Mesodermal cell (in vitro differentiated cells): ENCODE measurements at regions not wholly inside any gene's neighbourhood (a gene's known extent, or its start where the extent isn't known, plus 50 kb on each side); places are given as distances from the start of the nearest gene placed in this dataset.
"Not testable (repeated sequence)": the region's sequence is repeated elsewhere in the genome, so short reads cannot be mapped to it uniquely, and the experiment has no call there.

Source experiments
- H3K27ac ChIP-seq: 2 replicates; pipeline ENCODE4 v1.7.0; 2013; ENCODE audit warnings: mild to moderate bottlenecking, low read depth, low read length, moderate library complexity; ENCODE audit not compliant: severe bottlenecking
- H3K36me3 ChIP-seq: 2 replicates; pipeline ENCODE4 v1.7.1; 2013; ENCODE audit warnings: mild to moderate bottlenecking, low read length, moderate library complexity; ENCODE audit not compliant: control insufficient read depth, insufficient read depth
- H3K4me1 ChIP-seq: one replicate; pipeline ENCODE4 v1.7.1; 2013; ENCODE audit warnings: mild to moderate bottlenecking, low read length; ENCODE audit not compliant: insufficient read depth, control insufficient read depth, poor library complexity, severe bottlenecking
- H3K4me3 ChIP-seq: 2 replicates; pipeline ENCODE4 v1.7.0; 2013; ENCODE audit warnings: low read length, control low read depth, mild to moderate bottlenecking; ENCODE audit not compliant: insufficient read depth, poor library complexity, severe bottlenecking; ENCODE audit errors: extremely low read depth
- H3K9me3 ChIP-seq: 2 replicates; pipeline ENCODE4 v1.7.1; 2013; ENCODE audit warnings: mild to moderate bottlenecking, low read length, moderate library complexity; ENCODE audit not compliant: control insufficient read depth
- WGBS, 2 experiments: methylation state at CpG; one replicate each; pipeline ENCODE4 v1.1.5; 2013; ENCODE audit warnings: missing lambda C conversion rate in 2 of 2; ENCODE audit not compliant: insufficient coverage in 2 of 2; 5-methylcytosine and 5-hydroxymethylcytosine counted together

- Histone ChIP-seq H3K27ac (no peak overlapping the region), H3K9me3 (no peaks in the 10 kb centered on the region), H3K4me1 (no peaks in the 10 kb centered on the region), H3K4me3 (no peak overlapping the region), H3K36me3 (no peaks in the 10 kb centered on the region)
- WGBS, 2 experiments = 86 to 93% methylated on average over 22 to 31 of the region's 32 CpGs
Measured at GRCh38 chrX:465418-466215, 78.9 kb upstream of the PPP2R3B start.

- H3K4me3 ChIP-seq, H3K36me3 ChIP-seq, H3K4me1 ChIP-seq, H3K27ac ChIP-seq, H3K9me3 ChIP-seq: not testable (repeated sequence)
- 81 to 89% methylated on average over 9 to 10 of the region's 17 CpGs for WGBS, 2 experiments
Measured at GRCh38 chrX:466836-467235, 80.1 kb upstream of the PPP2R3B start.

GRCh38 chrX:467686-468085, 81.0 kb upstream of the PPP2R3B start:
- not testable (repeated sequence) for H3K27ac ChIP-seq, H3K4me1 ChIP-seq, H3K4me3 ChIP-seq, H3K9me3 ChIP-seq, H3K36me3 ChIP-seq
- 87 to 95% methylated on average over 9 to 11 of the region's 16 CpGs for WGBS, 2 experiments

- Histone ChIP-seq H3K4me1 (no peaks in the 10 kb centered on the region), H3K36me3 (no peaks in the 10 kb centered on the region), H3K27ac (no peak overlapping the region), H3K9me3 (no peaks in the 10 kb centered on the region), H3K4me3 (no peak overlapping the region)
- 86 to 88% methylated on average over 8 to 9 of the region's 9 CpGs for WGBS, 2 experiments
Measured at GRCh38 chrX:468979-469378, 82.3 kb upstream of the PPP2R3B start.

- Histone ChIP-seq H3K36me3 (no peaks in the 10 kb centered on the region), H3K4me3 (no peak overlapping the region), H3K9me3 (peaks cover 4% of the 10 kb centered on the region), H3K27ac (no peak overlapping the region), H3K4me1 (no peaks in the 10 kb centered on the region)
- WGBS, 2 experiments = 86 to 97% methylated on average over 5 to 10 of the region's 12 CpGs
Measured at GRCh38 chrX:470686-471085, 84.0 kb upstream of the PPP2R3B start.

- H3K9me3 ChIP-seq = peaks cover 8% of the 10 kb centered on the region
- no peak overlapping the region for H3K4me3 ChIP-seq
- WGBS, 2 experiments = 92 to 100% methylated on average over 2 to 6 of the region's 9 CpGs
- no peak overlapping the region for H3K27ac ChIP-seq
- no peaks in the 10 kb centered on the region for H3K4me1 ChIP-seq
- H3K36me3 ChIP-seq = no peaks in the 10 kb centered on the region
Measured at GRCh38 chrX:471281-471680, 84.6 kb upstream of the PPP2R3B start.

GRCh38 chrX:472275-472674, 85.6 kb upstream of the PPP2R3B start:
- H3K27ac ChIP-seq, H3K4me3 ChIP-seq, H3K36me3 ChIP-seq, H3K9me3 ChIP-seq, H3K4me1 ChIP-seq: not testable (repeated sequence)
- WGBS, 2 experiments = 93 to 97% methylated on average over 5 to 8 of the region's 9 CpGs

GRCh38 chrX:475926-476723, 89.4 kb upstream of the PPP2R3B start:
- no peaks in the 10 kb centered on the region for H3K36me3 ChIP-seq
- 88 to 92% methylated on average over 30 of the region's 36 CpGs for WGBS, 2 experiments

GRCh38 chrX:476724-477075, 90.0 kb upstream of the PPP2R3B start:
- WGBS, 2 experiments = 88 to 96% methylated on average over 3 to 21 of the region's 21 CpGs
- H3K9me3 ChIP-seq = peaks cover 12% of the 10 kb centered on the region
- H3K27ac ChIP-seq = no peak overlapping the region
- no peaks in the 10 kb centered on the region for H3K4me1 ChIP-seq
- H3K4me3 ChIP-seq = no peak overlapping the region
- no peaks in the 10 kb centered on the region for H3K36me3 ChIP-seq

More at GRCh38 chrX:475926-476723, 89.4 kb upstream of the PPP2R3B start:
- no peaks in the 10 kb centered on the region for H3K4me1 ChIP-seq
- no peak overlapping the region for H3K27ac ChIP-seq
- H3K4me3 ChIP-seq = no peak overlapping the region
- peaks cover 12% of the 10 kb centered on the region for H3K9me3 ChIP-seq

GRCh38 chrX:477441-478012, 90.8 kb upstream of the PPP2R3B start:
- Histone ChIP-seq H3K4me1 (peaks cover under 1% of the 10 kb centered on the region), H3K36me3 (no peaks in the 10 kb centered on the region), H3K4me3 (no peak overlapping the region), H3K27ac (no peak overlapping the region), H3K9me3 (peaks cover 12% of the 10 kb centered on the region)
- 95% methylated on average over 17 to 18 of the region's 18 CpGs for WGBS, 2 experiments
